HS-5 (cell line): ENCODE measurements at regions not wholly inside any gene's neighbourhood (a gene's known extent, or its start where the extent isn't known, plus 50 kb on each side); places are given as distances from the start of the nearest gene placed in this dataset.
A peak's percentile ranks its signal among the peaks of the same experiment; 100 is the strongest.

ENCODE experiments used
- DNase-seq: peaks from one replicate; pipeline ENCODE4 v3.0.0-alpha.2; 2012; ENCODE audit warnings: low read depth

DNA sequence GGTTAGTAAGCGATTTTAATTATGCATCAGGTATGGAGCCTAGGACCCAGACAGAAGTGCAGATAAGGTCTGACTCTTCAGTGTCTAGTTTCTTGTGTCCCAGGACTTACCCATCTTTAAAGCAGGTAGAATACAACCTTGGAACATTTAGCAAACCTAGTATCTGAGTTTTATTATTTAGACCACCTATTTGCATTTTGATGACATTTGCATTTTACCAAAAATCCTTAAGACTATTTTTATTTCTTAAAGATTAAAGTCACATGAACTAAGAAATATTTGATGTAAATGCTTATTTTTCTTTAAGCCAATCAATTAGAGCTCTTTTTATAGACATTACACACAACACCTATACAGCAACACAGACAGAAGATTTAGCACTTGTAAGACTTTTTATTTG is 939.1 kb downstream of the OTOL1 start:
- no peak for DNase-seq

DNA sequence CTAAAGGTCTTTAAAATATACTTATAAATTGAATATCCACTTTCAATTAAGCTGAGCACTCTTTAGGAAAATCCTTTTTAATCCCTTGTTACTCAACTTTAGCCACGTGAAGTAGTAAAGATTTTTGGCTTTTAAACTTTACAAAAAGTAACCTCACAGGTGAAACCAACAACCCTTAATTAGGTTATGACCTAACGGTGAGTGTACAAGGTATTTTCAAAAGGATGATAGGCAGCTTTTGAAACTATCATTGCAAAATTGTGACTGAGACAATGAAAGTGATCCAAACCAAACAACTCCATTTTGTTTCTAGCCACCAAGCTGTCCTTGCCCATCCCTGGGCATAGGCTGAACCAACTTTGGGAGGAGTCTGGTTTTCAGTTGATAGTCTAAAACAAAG is 940.2 kb downstream of the OTOL1 start:
- DNase-seq, result no peak

DNA sequence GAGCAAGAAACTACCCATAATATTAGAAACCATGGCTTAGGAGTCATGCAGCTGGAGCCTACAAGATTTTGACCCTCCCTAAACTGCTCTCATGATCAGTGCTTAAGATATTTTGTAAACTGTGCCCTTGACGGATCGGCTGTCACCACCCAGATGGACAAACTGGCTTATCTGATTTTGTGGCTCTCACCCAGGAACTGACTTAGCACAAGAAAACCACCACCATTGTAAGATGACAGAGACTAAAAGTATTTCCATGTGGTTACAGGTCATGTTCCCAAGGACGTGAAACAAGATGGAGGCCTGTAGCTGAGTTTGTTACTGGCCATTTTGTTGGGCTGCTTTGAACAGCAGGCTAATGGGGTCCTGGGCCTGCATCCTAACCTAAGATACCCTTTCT is 940.9 kb downstream of the OTOL1 start:
- no peak for DNase-seq

DNA sequence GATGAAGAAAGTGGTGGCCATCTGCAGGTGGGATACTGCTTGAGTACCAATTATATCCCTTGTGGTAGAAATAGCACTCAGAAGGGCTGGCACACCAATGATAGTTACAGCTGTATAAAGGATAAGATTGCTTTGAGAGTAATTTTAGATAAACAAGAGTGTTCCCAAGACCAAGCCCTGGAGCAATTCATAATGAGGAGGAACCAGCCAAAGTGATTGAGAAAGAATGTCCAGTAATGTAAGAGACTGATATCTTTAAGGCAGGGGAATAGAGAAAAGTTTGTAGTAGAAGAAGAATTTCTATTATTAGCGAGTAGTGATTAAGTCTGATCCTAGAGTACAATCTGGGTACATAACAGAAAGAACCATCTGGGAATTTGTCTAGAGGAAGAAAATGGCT is 945.1 kb downstream of the OTOL1 start:
- DNase-seq, result no peak

DNA sequence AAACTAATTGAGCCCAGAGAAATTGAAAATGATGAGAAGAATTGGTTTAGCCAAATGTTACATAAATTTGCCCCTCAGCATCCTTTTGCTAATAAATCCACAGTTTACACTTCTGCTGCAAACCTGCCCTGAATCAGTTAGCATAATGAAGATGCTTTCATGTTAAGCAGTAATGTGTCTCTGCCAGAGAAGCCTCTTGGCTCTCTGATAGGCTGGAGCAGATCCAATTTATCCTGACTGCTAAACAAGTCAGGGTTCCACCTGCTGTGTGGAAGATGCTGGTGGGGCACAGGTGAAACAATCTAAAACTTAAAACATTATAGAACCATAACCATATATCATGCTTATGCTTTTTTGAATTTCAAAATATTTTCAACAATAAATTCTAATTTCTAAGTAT is 946.8 kb downstream of the OTOL1 start:
- DNase-seq, result no peak

DNA sequence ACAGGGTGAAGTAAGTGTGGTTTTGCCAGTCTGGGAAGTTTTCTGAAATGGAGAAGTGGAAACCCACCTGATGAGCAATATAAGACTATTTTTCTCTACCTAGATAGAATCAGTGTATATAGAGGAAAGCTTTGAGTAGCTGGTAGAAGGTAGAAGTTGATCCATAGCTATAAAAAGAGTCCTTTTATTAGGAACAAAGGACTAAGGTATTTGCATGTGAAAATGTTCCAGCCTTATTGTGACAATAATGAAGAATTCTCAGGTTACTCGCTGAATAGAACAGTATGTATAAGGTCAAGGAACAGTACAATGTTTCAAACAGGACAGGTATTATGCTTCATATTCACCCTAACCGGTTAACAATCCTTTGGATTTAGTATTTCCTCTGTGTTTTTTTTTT is 972.2 kb downstream of the OTOL1 start:
- DNase-seq, result no peak

DNA sequence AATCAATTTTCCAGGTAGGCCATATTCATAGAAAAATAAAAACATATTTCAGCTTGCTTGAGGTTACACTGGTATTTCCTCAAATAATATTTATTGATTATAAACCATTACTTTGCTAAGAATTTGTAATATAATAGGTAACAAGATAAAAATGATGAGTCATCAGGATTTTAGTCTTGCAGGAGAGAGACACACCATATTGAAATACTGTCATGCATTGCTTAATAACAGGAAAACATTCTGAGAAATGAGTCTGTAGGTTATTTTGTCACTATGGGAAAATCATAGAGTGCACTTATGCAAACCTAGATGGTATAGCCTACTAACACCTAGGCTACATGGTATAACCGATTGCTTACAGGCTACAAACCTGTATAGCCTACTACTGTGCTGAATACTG is 990.5 kb downstream of the OTOL1 start:
- DNase-seq, result no peak

DNA sequence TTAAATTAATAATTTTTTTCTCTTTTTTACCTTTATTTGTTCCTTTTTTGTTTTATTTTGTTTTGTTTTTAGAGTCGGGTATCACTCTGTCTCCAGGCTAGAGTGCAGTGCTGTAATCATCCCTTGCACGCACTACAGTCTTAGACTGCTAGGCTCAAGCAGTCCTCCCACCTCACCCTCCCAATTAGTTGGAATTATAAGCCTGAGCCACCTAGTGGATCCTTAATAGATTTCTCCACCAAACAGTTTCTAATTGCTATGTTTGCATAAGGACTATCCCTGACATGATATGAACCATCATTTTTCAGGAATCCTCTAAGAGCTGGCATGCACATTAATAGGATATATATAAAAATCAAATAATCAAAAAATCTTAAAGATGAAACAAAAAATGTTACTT is 993.2 kb downstream of the OTOL1 start:
- DNase-seq, result no peak

DNA sequence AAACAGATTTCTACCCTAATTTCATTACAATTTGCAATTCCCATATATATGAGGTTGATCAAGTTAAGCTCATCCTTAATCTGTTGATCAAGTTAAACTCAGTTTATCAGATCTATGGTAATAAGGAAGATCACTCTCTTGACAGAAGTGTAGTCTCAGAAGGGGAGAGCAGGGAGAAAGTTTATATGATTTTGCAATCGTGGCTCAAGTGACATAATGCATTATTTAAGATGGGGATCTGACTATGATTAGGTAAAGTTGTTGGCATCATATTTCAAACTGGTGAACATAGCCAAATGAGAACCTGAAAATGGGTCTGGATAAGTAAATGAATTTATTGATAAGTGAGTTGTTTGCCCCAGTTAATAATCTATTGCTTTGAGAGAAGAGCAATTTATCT is 995.3 kb downstream of the OTOL1 start:
- peak; percentile 10 for DNase-seq

DNA sequence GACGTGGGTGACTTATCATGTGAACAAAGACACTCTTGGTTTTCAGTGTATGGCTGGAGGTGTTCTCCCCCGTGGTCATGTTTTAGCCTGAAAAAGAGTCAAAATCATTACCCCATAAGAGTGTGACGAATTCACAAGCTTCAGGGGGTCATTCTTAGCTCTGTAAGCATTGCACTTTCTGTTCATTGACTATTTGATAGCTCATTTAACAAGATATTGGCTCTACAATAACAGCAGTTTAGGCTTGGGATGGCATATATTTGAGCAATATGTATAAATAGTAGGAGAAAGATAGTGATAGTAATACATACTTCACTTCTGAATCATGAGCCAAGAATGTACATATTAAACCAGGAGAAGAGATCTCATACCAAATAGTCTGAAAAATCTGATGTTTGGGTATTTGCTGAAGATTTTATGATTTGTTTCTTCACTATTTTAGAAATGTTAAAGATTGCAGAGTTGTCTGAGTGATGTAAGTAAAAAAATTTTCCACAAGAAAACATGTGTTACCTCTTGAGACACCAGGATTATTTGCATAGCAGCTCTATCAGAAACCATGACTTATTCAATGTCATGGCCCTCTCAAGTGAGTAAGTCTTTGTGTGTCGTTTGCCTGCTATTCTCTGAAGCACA is 996.0 kb downstream of the OTOL1 start:
- DNase-seq, result peak; percentile 84

DNA sequence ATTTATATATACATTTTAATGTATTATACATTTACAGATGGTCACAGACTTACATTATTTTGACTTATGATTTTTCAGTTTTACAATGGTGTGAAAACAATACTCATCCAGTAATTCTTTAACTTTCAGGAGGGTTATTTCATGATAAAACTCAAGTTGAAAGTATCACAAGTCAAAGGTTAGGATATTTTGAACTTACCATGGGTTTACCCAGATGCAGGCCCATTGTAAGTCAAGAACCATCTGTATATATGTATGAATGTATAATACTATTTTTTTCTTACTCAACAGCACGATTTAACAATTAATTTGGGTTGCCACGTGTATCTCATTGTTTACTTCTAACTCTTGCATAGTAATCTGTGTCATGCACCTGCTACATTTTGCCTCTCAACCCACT is 1002.0 kb downstream of the OTOL1 start:
- no peak for DNase-seq

DNA sequence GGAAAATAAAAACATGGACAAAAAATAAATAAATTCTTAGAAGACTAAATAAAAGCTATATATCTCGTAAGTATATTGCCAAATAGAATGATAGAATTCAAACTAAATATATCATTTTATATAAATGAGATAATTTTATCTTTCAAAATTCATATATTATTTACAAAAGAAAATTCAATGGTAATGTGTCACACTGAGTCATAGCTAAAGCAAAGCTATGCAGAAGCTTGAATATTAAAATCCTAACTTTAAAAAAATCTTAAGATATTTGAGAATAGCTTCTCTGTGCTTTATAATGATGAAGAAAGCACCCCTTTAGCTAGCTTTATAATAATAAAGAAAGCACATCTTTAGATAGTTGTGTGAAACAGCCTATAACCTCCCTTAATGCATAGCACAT is 1010.8 kb downstream of the OTOL1 start:
- DNase-seq, result peak; percentile 22

DNA sequence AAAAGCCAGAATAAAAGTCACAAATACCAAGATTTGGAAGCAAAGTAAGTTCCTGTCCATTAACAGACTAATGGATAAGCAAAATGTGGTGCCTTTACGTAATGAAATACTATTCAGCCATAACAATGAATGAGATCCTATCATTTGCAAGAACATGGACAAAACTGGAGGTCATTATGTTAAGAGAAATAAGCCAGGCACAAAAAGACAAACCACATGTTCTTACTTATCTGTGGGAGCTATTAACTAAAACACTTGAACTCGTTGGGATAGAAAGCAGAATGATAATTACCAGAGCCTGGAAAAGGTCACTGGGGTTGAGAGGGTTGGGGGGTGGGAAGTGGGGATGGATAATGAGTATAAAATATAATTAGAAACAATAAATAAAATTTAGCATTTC is 1015.9 kb downstream of the OTOL1 start:
- DNase-seq, result no peak

DNA sequence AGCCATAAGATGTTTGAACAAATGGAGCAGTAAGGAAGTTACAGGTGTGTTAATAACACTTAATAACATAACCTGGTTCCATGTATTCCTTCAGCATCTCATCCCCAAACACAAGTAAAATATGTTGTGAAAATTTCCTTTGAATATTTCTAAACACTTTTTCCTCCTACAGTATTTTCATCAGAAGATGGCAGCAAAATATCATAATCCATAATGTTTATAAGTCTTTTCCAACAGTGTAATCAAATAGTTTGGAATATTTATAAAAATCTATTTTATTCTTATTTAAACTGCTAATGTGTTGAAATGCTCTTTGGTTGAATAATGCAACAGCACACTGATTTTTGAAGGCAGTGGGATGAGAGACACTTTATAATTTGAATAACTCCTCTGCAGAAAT is 1020.5 kb downstream of the OTOL1 start:
- no peak for DNase-seq

DNA sequence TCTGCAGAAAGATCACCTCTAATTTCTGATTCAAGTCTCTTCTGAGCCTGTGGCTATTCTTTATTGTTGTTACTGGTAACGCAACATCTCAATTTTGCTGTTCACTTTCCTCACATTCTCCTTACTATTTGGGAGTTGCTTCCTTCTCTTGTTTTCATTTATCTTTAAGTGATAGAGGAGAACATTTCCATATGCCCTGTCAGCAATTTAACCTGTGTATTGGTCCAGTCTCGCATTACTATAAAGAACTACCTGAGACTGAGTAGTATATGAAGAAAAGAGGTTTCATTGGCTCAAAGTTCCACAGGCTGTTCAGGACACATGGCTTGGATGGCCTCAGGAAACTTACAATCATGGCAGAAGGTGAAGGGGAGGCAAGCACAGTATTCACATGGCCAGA is 1025.1 kb downstream of the OTOL1 start:
- DNase-seq, result no peak

DNA sequence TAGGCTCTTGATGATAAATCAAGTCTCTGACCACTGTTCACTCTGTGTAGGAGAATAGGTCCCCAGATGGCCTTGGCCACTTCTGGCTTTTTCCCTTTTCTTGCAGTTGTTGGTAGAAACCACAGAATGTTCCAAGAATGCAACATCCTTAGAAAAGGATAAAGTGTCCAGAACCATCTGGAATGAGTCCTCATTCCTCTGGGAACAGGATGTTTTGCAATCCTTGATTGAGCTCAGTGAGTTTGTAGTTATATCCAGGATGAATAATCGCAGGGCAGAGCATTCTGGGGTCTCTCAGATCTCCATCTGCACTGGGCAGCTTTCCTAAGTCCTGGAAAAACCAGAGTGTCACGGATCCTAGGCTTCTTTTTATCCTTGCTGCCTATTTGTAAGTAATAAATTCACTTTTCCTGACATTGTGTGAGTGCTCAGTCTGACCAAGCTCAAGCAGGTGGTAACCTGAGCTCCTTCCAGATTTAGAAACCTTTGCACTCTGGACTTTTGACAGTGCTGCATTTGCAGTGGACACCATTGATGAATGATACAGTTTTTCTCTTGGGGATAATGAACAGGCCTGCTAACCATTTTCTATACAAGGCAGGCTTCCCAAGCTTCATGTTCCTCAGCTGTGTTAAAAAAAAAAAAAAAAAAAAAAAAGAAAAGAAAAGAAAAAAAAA is 1028.6 kb downstream of the OTOL1 start:
- DNase-seq, result peak; percentile 87

DNA sequence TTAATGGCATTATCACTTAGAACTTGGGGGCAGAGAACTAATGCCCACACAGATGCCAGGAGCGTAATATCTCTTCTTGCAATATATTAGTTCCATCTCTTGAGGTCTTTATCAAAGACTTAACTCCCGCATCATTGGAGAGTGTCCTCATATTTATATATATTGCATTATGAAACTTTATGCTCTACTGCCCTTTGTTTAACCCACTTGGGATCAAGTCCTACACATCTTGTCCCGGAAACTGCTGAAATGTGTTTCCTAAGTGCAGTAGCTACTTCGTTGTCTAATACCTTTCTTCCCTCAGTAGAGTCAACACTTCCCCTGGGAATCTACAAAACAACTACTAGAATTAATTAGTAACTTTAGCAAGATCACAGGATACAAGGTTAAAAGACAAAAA is 1029.2 kb downstream of the OTOL1 start:
- DNase-seq, result no peak

DNA sequence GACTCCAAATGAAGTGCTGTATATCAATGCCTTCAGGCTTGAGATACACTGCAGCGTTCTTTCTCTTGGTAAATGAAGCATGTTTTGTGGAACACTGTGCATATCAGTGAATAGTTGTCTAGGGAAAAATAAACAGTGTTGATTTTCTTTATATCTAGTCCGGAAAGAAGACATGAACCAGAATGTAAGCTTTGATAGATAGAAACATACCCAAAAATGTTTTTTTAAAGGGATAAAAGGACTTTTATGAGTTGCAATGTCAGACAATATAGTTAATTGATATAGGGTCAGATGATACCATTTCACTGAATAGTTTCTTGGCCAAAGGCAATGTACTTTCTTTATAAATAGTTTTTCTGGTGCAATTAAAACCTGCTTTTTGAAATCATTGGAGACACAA is 1037.8 kb downstream of the OTOL1 start:
- no peak for DNase-seq

DNA sequence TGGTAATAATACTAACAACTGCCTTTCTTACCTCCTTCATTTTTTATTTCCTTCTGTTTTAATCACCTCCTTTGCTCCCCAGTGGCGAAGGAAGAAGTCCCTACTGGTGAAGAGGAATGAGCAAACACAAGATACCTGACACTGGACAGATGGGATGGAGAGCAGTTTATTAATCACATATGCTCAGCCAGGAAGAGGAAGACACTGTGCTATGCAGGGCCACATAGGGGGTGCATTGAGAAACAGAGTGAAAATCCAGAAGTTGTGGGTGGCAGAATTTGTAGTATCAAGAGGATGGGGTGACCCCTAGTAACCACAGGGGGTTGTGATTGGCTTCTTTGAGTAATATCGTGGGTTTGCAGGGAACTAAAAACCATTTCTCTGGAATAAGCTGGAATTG is 1041.9 kb downstream of the OTOL1 start:
- DNase-seq, result no peak

DNA sequence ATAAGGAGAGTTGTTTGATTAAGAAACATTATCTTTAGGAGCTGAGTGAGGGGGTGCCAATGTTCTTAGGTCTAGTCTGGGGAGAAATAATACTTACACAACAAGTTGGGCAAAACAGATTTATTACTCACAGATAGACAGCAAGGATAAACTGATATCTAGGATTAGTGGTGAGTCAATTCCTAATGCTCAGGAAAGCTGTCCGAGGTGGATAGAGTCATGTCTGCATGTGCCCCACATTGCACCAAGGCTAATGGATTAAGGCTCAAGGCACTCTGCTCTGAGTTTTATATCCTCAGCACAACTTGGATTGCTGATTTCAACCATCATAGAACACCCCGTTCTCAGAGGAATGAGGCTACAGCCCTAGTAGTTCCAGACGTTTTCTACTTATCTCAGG is 1042.3 kb downstream of the OTOL1 start:
- no peak for DNase-seq

DNA sequence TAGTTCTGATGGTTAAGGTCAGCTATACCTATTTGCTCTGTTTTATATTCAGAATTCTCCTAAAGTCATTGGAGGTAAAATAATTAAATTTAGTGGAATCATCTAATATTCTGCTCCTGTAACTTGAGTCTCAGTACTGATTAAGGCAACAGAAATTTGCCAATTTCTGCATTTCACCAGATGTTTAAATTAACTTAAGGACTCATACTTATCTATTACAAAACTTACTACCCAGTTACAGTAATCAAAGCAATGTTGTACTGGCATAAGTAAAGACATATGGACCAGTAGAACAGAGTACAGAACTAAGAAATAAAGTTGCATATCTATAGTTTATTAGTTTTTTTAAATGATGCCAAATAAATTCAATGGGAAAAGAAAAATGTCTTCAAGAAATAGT is 1043.8 kb downstream of the OTOL1 start:
- DNase-seq, result no peak

DNA sequence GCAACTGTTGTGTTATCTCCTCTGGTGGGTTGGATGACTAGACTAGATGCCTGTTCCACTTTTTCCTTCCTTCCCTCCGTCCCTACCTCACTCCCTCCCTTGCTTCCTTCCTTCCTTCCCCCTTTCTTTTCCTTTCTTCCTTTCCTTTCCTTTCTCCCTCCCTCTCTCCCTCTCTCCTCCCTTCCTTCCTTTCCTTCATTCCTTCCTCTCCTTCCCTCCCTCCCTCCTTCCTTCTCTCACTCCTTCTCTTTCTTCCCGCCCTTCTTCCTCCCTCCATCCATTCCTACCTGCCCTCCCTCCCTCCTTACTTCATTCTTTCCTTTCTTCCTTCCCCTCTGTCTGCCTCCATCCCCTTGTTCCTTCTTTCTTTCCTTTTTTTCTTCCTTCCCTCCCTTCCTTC is 1045.3 kb downstream of the OTOL1 start:
- no peak for DNase-seq

DNA sequence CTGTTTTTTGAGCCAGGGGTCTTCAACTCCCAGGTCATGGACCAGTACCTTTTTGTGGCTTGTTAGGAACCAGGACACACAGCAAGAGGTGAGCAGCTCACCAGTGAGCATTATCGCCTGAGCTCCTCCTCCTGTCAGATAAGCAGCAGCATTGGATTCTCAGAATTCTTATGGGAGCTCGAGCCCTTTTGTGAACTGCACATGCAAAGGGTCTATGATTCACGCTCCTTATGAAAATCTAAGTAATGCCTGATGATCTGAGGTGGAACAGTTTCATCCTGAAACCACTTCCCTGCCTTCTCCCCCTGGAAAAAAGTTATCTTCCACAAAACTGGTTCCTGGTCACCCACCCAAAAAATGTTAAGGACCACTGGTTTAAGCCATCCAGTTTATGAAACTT is 1047.6 kb downstream of the OTOL1 start:
- DNase-seq, result no peak

DNA sequence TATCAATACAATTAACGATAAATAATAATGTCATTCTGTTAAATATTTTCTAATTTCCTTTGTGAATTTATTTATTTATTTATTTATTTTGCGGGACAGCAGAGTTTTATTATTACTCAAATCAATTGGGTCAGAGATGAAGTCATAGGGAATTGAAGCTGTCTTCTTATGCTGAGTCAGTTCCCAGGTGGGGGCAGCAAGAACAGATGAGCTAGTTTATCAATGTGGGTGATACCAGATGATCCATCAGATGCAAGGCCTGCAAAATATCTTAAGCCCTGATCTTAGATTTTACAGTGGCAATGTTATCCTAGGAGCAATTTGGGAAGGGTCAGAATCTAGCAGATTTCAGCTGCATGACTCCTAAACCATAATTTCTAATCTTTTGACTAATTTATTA is 1050.3 kb downstream of the OTOL1 start:
- DNase-seq, result no peak
